ENCODE measurements at regions not wholly inside any gene's neighbourhood (a gene's known extent, or its start where the extent isn't known, plus 50 kb on each side); places are given as distances from the start of the nearest gene placed in this dataset.

- Histone ChIP-seq H3K36me3 (ENCODE audit: low read depth) (no peaks in the 10 kb centered on the region), H3K9me3 (ENCODE audit: severe bottlenecking) (no peaks in the 10 kb centered on the region), H3K27me3 (ENCODE audit: insufficient read depth, poor library complexity, severe bottlenecking) (no peaks in the 10 kb centered on the region), H3K4me1 (ENCODE audit: insufficient read depth, poor library complexity, severe bottlenecking) (no peaks in the 10 kb centered on the region), H3K27ac (ENCODE audit: poor library complexity, severe bottlenecking) (no peak overlapping the region), H3K4me3 (ENCODE audit: severe bottlenecking) (no peak overlapping the region)
- no peak for ATAC-seq (ENCODE audit: low read depth)
- no peak for DNase-seq (ENCODE audit: low spot score)
- TF ChIP-seq, protein P1, sequence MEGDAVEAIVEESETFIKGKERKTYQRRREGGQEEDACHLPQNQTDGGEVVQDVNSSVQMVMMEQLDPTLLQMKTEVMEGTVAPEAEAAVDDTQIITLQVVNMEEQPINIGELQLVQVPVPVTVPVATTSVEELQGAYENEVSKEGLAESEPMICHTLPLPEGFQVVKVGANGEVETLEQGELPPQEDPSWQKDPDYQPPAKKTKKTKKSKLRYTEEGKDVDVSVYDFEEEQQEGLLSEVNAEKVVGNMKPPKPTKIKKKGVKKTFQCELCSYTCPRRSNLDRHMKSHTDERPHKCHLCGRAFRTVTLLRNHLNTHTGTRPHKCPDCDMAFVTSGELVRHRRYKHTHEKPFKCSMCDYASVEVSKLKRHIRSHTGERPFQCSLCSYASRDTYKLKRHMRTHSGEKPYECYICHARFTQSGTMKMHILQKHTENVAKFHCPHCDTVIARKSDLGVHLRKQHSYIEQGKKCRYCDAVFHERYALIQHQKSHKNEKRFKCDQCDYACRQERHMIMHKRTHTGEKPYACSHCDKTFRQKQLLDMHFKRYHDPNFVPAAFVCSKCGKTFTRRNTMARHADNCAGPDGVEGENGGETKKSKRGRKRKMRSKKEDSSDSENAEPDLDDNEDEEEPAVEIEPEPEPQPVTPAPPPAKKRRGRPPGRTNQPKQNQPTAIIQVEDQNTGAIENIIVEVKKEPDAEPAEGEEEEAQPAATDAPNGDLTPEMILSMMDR (IDR thresholded peaks at IDR 0.05; ENCODE audit: poor library complexity, severe bottlenecking): no peak
These were observed 229.9 kb downstream of the TTLL7 start for GRCh38 chr1:83769072-83769471.

- DNase-seq (ENCODE audit: low spot score) (no peak), ATAC-seq (ENCODE audit: low read depth) (no peak)
- TF ChIP-seq, protein P1 (IDR thresholded peaks at IDR 0.05; ENCODE audit: poor library complexity, severe bottlenecking): no peak
- H3K27me3 ChIP-seq (ENCODE audit: insufficient read depth, poor library complexity, severe bottlenecking): no peaks in the 10 kb centered on the region
- H3K9me3 ChIP-seq (ENCODE audit: severe bottlenecking): no peaks in the 10 kb centered on the region
- no peaks in the 10 kb centered on the region for H3K4me1 ChIP-seq (ENCODE audit: insufficient read depth, poor library complexity, severe bottlenecking)
- H3K27ac ChIP-seq (ENCODE audit: poor library complexity, severe bottlenecking): no peak overlapping the region
- no peaks in the 10 kb centered on the region for H3K36me3 ChIP-seq (ENCODE audit: low read depth)
- H3K4me3 ChIP-seq (ENCODE audit: severe bottlenecking): no peak overlapping the region
These were observed 232.7 kb downstream of the TTLL7 start for GRCh38 chr1:83766241-83766691.

GRCh38 chr1:83765125-83765524, 233.8 kb downstream of the TTLL7 start:
- Histone ChIP-seq H3K27ac (ENCODE audit: poor library complexity, severe bottlenecking) (no peak overlapping the region), H3K4me3 (ENCODE audit: severe bottlenecking) (no peak overlapping the region), H3K36me3 (ENCODE audit: low read depth) (no peaks in the 10 kb centered on the region), H3K27me3 (ENCODE audit: insufficient read depth, poor library complexity, severe bottlenecking) (no peaks in the 10 kb centered on the region), H3K9me3 (ENCODE audit: severe bottlenecking) (no peaks in the 10 kb centered on the region), H3K4me1 (ENCODE audit: insufficient read depth, poor library complexity, severe bottlenecking) (no peaks in the 10 kb centered on the region)
- DNase-seq (ENCODE audit: low spot score) (no peak), ATAC-seq (ENCODE audit: low read depth) (no peak)
- TF ChIP-seq, protein P1 (IDR thresholded peaks at IDR 0.05; ENCODE audit: poor library complexity, severe bottlenecking): no peak

- no peaks in the 10 kb centered on the region for H3K9me3 ChIP-seq (ENCODE audit: severe bottlenecking)
- no peak overlapping the region for H3K27ac ChIP-seq (ENCODE audit: poor library complexity, severe bottlenecking)
- H3K4me1 ChIP-seq (ENCODE audit: insufficient read depth, poor library complexity, severe bottlenecking): no peaks in the 10 kb centered on the region
- no peak for DNase-seq (ENCODE audit: low spot score)
- H3K36me3 ChIP-seq (ENCODE audit: low read depth): no peaks in the 10 kb centered on the region
- no peak for ATAC-seq (ENCODE audit: low read depth)
- no peaks in the 10 kb centered on the region for H3K27me3 ChIP-seq (ENCODE audit: insufficient read depth, poor library complexity, severe bottlenecking)
- H3K4me3 ChIP-seq (ENCODE audit: severe bottlenecking): no peak overlapping the region
- TF ChIP-seq, protein P1 (IDR thresholded peaks at IDR 0.05; ENCODE audit: poor library complexity, severe bottlenecking): no peak
These were observed 234.7 kb downstream of the TTLL7 start for GRCh38 chr1:83764209-83764608.

DNA sequence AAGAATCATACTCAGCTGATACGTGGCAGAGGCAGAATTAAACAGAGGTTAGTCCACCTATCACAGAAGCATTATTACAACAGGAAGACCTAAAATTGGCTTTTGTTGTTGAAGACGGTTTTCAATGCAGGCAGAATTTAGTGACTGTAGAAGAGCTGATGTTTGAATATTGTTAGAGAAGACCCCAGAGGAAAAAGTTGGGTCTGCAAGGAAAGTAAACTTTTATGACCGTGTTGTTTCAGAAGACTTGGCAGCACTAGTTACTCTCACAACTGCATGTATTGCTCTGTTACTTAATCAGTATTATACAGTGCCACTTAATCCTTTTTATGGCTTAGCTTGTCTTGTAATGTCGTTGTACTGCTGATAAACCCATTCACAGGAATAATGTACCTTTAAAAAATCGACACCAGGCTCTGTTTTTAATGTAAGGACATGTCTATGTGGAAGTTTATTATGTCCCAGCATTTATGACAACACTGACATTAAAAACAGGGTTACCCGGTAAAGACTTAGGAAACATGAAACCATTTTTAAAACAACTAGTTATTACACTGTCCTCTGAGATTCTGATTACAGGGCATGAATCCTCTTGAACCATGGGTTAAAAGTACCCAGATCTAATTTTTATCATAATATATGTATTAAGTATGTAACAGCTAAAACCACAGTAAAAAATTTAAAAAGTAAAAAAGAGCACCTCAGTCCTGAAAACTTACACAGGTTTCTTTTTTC, 235.4 kb downstream of the TTLL7 start:
- Histone ChIP-seq H3K4me3 (ENCODE audit: severe bottlenecking) (no peak overlapping the region), H3K4me1 (ENCODE audit: insufficient read depth, poor library complexity, severe bottlenecking) (no peaks in the 10 kb centered on the region), H3K36me3 (ENCODE audit: low read depth) (no peaks in the 10 kb centered on the region), H3K9me3 (ENCODE audit: severe bottlenecking) (no peaks in the 10 kb centered on the region), H3K27ac (ENCODE audit: poor library complexity, severe bottlenecking) (no peak overlapping the region), H3K27me3 (ENCODE audit: insufficient read depth, poor library complexity, severe bottlenecking) (no peaks in the 10 kb centered on the region)
- DNase-seq (ENCODE audit: low spot score) (no peak), ATAC-seq (ENCODE audit: low read depth) (no peak)
- TF ChIP-seq, protein P1 (IDR thresholded peaks at IDR 0.05; ENCODE audit: poor library complexity, severe bottlenecking): no peak
